GM19395 (cell line): ENCODE measurements at regions not wholly inside any gene's neighbourhood (a gene's known extent, or its start where the extent isn't known, plus 50 kb on each side); places are given as distances from the start of the nearest gene placed in this dataset.

Source experiments
- ATAC-seq: cut with Tn5 transposase; IDR thresholded peaks from one replicate; pipeline ENCODE4 v1.9.1; 2021; ENCODE audit warnings: mild to moderate bottlenecking, moderate library complexity; ENCODE audit not compliant: unreplicated experiment

- no peak for ATAC-seq
Measured at GRCh38 chr3:109532257-109533216, 195.2 kb upstream of the DPPA4 start.

- no peak for ATAC-seq
Measured at GRCh38 chr3:109545746-109546145, 208.4 kb upstream of the DPPA4 start.

GRCh38 chr3:109548192-109548938 lies 211.0 kb upstream of the DPPA4 start:
- no peak for ATAC-seq

GRCh38 chr3:109553591-109554371 lies 216.4 kb upstream of the DPPA4 start:
- no peak for ATAC-seq

- ATAC-seq, result no peak
Measured at GRCh38 chr3:109559389-109559788, 222.0 kb upstream of the DPPA4 start.

GRCh38 chr3:109563149-109563548 lies 225.8 kb upstream of the DPPA4 start:
- no peak for ATAC-seq

GRCh38 chr3:109569135-109569846 lies 231.9 kb upstream of the DPPA4 start:
- no peak for ATAC-seq

- no peak for ATAC-seq
Measured at GRCh38 chr3:109570408-109570807, 233.1 kb upstream of the DPPA4 start.

- no peak for ATAC-seq
Measured at GRCh38 chr3:109572301-109572700, 235.0 kb upstream of the DPPA4 start.

GRCh38 chr3:109596991-109597390 lies 259.6 kb upstream of the DPPA4 start:
- no peak for ATAC-seq

GRCh38 chr3:109597444-109597843 lies 260.1 kb upstream of the DPPA4 start:
- no peak for ATAC-seq

GRCh38 chr3:109607897-109608296 lies 270.6 kb upstream of the DPPA4 start:
- no peak for ATAC-seq

GRCh38 chr3:109608574-109608973 lies 271.2 kb upstream of the DPPA4 start:
- ATAC-seq, result no peak

GRCh38 chr3:109618766-109619378 lies 281.5 kb upstream of the DPPA4 start:
- ATAC-seq, result no peak

- no peak for ATAC-seq
Measured at GRCh38 chr3:109631897-109632296, 294.6 kb upstream of the DPPA4 start.

- no peak for ATAC-seq
Measured at GRCh38 chr3:109640146-109640652, 302.9 kb upstream of the DPPA4 start.

- ATAC-seq, result no peak
Measured at GRCh38 chr3:109642025-109642424, 304.7 kb upstream of the DPPA4 start.

- no peak for ATAC-seq
Measured at GRCh38 chr3:109643590-109643989, 306.2 kb upstream of the DPPA4 start.

- no peak for ATAC-seq
Measured at GRCh38 chr3:109644332-109644731, 307.0 kb upstream of the DPPA4 start.

- no peak for ATAC-seq
Measured at GRCh38 chr3:109644746-109645145, 307.4 kb upstream of the DPPA4 start.
